ENCODE measurements at regions not wholly inside any gene's neighbourhood (a gene's known extent, or its start where the extent isn't known, plus 50 kb on each side); places are given as distances from the start of the nearest gene placed in this dataset.

- Histone ChIP-seq H3K36me3 (ENCODE audit: insufficient read depth, low read length, poor library complexity, severe bottlenecking) (no peaks in the 10 kb centered on the region), H3K27ac (ENCODE audit: low read depth, low read length, poor library complexity, severe bottlenecking) (no peak overlapping the region), H3K4me1 (ENCODE audit: insufficient read depth, low read length, poor library complexity, severe bottlenecking) (no peaks in the 10 kb centered on the region), H3K27me3 (replicated peaks; ENCODE audit: insufficient read depth, low read depth, low read length, poor library complexity) (no peaks in the 10 kb centered on the region), H3K9me3 (ENCODE audit: low read depth, low read length, poor library complexity, severe bottlenecking) (peaks cover 6% of the 10 kb centered on the region), H3K4me3 (ENCODE audit: low read depth, low read length, poor library complexity, severe bottlenecking) (no peak overlapping the region)
- DNase-seq (ENCODE audit: low spot score) = no peak
- no TSS peak for BruUV-seq (replicated peaks)
- ChIA-PET CTCF (no interaction called here), POLR2A (ENCODE audit: low non-redundant PET) (no interaction called here)
- intact Hi-C loops (cut with micrococcal nuclease; ENCODE audit: unreplicated experiment) = no loop called here
- TF ChIP-seq CTCF (conservative IDR thresholded peaks at IDR 0.05; ENCODE audit: low read depth, low read length) = no peak
- no peak for TF ChIP-seq EZH2 (IDR thresholded peaks at IDR 0.05; ENCODE audit: borderline replicate concordance, low read depth, low read length, poor library complexity, severe bottlenecking)
Measured at GRCh38 chr4:133046156-133046555, 102.9 kb upstream of the PCDH10 start.

- no peak for DNase-seq (ENCODE audit: low spot score)
- no peaks in the 10 kb centered on the region for H3K36me3 ChIP-seq (ENCODE audit: insufficient read depth, low read length, poor library complexity, severe bottlenecking)
- intact Hi-C loops (cut with micrococcal nuclease; ENCODE audit: unreplicated experiment) = no loop called here
- H3K4me3 ChIP-seq (ENCODE audit: low read depth, low read length, poor library complexity, severe bottlenecking) = no peak overlapping the region
- POLR2A ChIA-PET (ENCODE audit: low non-redundant PET) = no interaction called here
- CTCF ChIA-PET = no interaction called here
- H3K4me1 ChIP-seq (ENCODE audit: insufficient read depth, low read length, poor library complexity, severe bottlenecking) = no peaks in the 10 kb centered on the region
- no peaks in the 10 kb centered on the region for H3K27me3 ChIP-seq (replicated peaks; ENCODE audit: insufficient read depth, low read depth, low read length, poor library complexity)
- H3K9me3 ChIP-seq (ENCODE audit: low read depth, low read length, poor library complexity, severe bottlenecking) = no peaks in the 10 kb centered on the region
- no peak overlapping the region for H3K27ac ChIP-seq (ENCODE audit: low read depth, low read length, poor library complexity, severe bottlenecking)
- no peak for TF ChIP-seq EZH2 (IDR thresholded peaks at IDR 0.05; ENCODE audit: borderline replicate concordance, low read depth, low read length, poor library complexity, severe bottlenecking)
- TF ChIP-seq CTCF (conservative IDR thresholded peaks at IDR 0.05; ENCODE audit: low read depth, low read length) = no peak
- no TSS peak for BruUV-seq (replicated peaks)
Measured at GRCh38 chr4:133058701-133059100, 90.4 kb upstream of the PCDH10 start.

GRCh38 chr4:133059117-133059516 is 90.0 kb upstream of the PCDH10 start:
- H3K27me3 ChIP-seq (replicated peaks; ENCODE audit: insufficient read depth, low read depth, low read length, poor library complexity) = no peaks in the 10 kb centered on the region
- intact Hi-C loops (cut with micrococcal nuclease; ENCODE audit: unreplicated experiment) = no loop called here
- H3K9me3 ChIP-seq (ENCODE audit: low read depth, low read length, poor library complexity, severe bottlenecking) = no peaks in the 10 kb centered on the region
- ChIA-PET POLR2A (ENCODE audit: low non-redundant PET) (no interaction called here), CTCF (no interaction called here)
- H3K36me3 ChIP-seq (ENCODE audit: insufficient read depth, low read length, poor library complexity, severe bottlenecking) = no peaks in the 10 kb centered on the region
- H3K27ac ChIP-seq (ENCODE audit: low read depth, low read length, poor library complexity, severe bottlenecking) = no peak overlapping the region
- DNase-seq (ENCODE audit: low spot score) = no peak
- BruUV-seq (replicated peaks) = no TSS peak
- H3K4me3 ChIP-seq (ENCODE audit: low read depth, low read length, poor library complexity, severe bottlenecking) = no peak overlapping the region
- no peak for TF ChIP-seq EZH2 (IDR thresholded peaks at IDR 0.05; ENCODE audit: borderline replicate concordance, low read depth, low read length, poor library complexity, severe bottlenecking)
- H3K4me1 ChIP-seq (ENCODE audit: insufficient read depth, low read length, poor library complexity, severe bottlenecking) = no peaks in the 10 kb centered on the region

- no TSS peak for BruUV-seq (replicated peaks)
- CTCF ChIA-PET = no interaction called here
- Histone ChIP-seq H3K9me3 (ENCODE audit: low read depth, low read length, poor library complexity, severe bottlenecking) (peaks cover 8% of the 10 kb centered on the region), H3K36me3 (ENCODE audit: insufficient read depth, low read length, poor library complexity, severe bottlenecking) (no peaks in the 10 kb centered on the region), H3K4me3 (ENCODE audit: low read depth, low read length, poor library complexity, severe bottlenecking) (no peak overlapping the region), H3K27me3 (replicated peaks; ENCODE audit: insufficient read depth, low read depth, low read length, poor library complexity) (no peaks in the 10 kb centered on the region), H3K4me1 (ENCODE audit: insufficient read depth, low read length, poor library complexity, severe bottlenecking) (no peaks in the 10 kb centered on the region), H3K27ac (ENCODE audit: low read depth, low read length, poor library complexity, severe bottlenecking) (no peak overlapping the region)
- no peak for DNase-seq (ENCODE audit: low spot score)
- intact Hi-C loops (cut with micrococcal nuclease; ENCODE audit: unreplicated experiment) = no loop called here
- TF ChIP-seq EZH2 (IDR thresholded peaks at IDR 0.05; ENCODE audit: borderline replicate concordance, low read depth, low read length, poor library complexity, severe bottlenecking) (no peak), CTCF (conservative IDR thresholded peaks at IDR 0.05; ENCODE audit: low read depth, low read length) (no peak)
- POLR2A ChIA-PET (ENCODE audit: low non-redundant PET) = interaction anchor here (0.7 kb wide), 1 partner anchor 63 kb away, joined by 3 read pairs; no protein-coding TSS in a partner anchor
Measured at GRCh38 chr4:133062851-133063250, 86.2 kb upstream of the PCDH10 start.
